ENCODE measurements at regions not wholly inside any gene's neighbourhood (a gene's known extent, or its start where the extent isn't known, plus 50 kb on each side); places are given as distances from the start of the nearest gene placed in this dataset.

- TF ChIP-seq CTCF (IDR thresholded peaks at IDR 0.05) (no peak), EP300 (IDR thresholded peaks at IDR 0.05; ENCODE audit: low read depth) (no peak), POLR2AphosphoS5 (IDR thresholded peaks at IDR 0.05) (no peak)
Observed at GRCh38 chrX:39377773-39378172, 576.5 kb downstream of the MID1IP1 start.

All from transverse colon (tissue), 4 donors.